Dendritic cell treated with granulocyte-macrophage colony-stimulating factor and Interleukin-4, amounts not matched to agents 40 ng/mL and 50 ng/mL, for 4 days (primary cell): ENCODE measurements at regions not wholly inside any gene's neighbourhood (a gene's known extent, or its start where the extent isn't known, plus 50 kb on each side); places are given as distances from the start of the nearest gene placed in this dataset.

Source experiments
- H3K27ac Mint-ChIP-seq: one replicate; pipeline ENCODE4 v1.8.0; 2022; ENCODE audit warnings: mild to moderate bottlenecking, mixed read lengths
- H3K27me3 Mint-ChIP-seq: one replicate; pipeline ENCODE4 v1.8.0; 2022; ENCODE audit warnings: mild to moderate bottlenecking, mixed read lengths
- H3K36me3 Mint-ChIP-seq: one replicate; pipeline ENCODE4 v1.8.0; 2022; ENCODE audit warnings: low read depth, mixed read lengths
- H3K4me1 Mint-ChIP-seq: one replicate; pipeline ENCODE4 v1.8.0; 2022; ENCODE audit warnings: low read depth, mixed read lengths
- H3K4me3 Mint-ChIP-seq: one replicate; pipeline ENCODE4 v1.8.0; 2022; ENCODE audit warnings: mild to moderate bottlenecking, moderate library complexity, mixed read lengths
- H3K9me3 Mint-ChIP-seq: one replicate; pipeline ENCODE4 v1.8.0; 2022; ENCODE audit warnings: mixed read lengths
- intact Hi-C: fragments of 100-400 bp; cut with micrococcal nuclease; formaldehyde crosslinking; loops from one replicate; pipeline ENCODE4 v1.15.0; 2022

DNA sequence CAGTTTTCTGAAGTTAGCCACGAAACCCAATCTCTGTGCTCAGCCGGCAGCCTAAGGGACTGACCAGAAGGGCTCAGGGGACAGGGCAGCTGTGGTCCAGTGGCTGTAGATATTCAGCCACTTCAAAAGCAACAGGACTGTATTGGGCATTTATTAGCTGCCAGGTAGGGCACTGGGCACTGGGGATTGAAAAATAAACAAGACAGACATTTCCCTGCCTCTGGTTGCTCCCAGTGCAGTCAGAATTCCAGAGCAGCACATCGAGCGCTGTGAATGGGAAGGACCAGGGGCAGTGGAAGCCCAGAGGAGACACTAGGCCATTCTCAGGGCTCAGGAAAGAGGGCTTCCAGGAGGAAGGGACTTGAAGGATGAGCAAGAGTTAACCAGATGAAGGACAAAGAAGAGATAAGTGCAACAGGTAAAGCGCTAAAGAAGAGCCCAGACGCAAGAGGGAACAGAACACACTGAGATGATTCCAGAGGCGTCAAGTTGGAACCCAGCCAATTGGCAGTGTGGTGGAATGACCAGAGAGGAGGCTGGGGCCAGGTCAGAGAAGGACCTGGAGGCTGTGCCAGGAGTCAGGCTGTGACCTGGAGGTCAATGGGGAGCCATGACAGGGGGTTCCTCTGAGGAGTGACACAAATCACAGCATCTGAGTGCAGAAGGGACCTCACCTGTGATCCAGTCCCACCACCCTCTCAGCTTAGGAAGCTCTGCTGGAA lies 122.5 kb upstream of the ZNF618 start:
- Mint-ChIP-seq H3K27me3 (no peaks in the 10 kb centered on the region), H3K4me3 (no peak overlapping the region), H3K27ac (no peak overlapping the region), H3K4me1 (peaks cover 6% of the 10 kb centered on the region), H3K9me3 (peaks cover 8% of the 10 kb centered on the region), H3K36me3 (no peaks in the 10 kb centered on the region)
- intact Hi-C loops: no loop called here

- intact Hi-C loops: no loop called here
- H3K27ac Mint-ChIP-seq: no peak overlapping the region
- no peaks in the 10 kb centered on the region for H3K27me3 Mint-ChIP-seq
- H3K4me3 Mint-ChIP-seq: no peak overlapping the region
- H3K36me3 Mint-ChIP-seq: no peaks in the 10 kb centered on the region
- H3K9me3 Mint-ChIP-seq: peaks cover 11% of the 10 kb centered on the region
- peaks cover 6% of the 10 kb centered on the region for H3K4me1 Mint-ChIP-seq
These were observed 121.4 kb upstream of the ZNF618 start for GRCh38 chr9:113754739-113755138.

DNA sequence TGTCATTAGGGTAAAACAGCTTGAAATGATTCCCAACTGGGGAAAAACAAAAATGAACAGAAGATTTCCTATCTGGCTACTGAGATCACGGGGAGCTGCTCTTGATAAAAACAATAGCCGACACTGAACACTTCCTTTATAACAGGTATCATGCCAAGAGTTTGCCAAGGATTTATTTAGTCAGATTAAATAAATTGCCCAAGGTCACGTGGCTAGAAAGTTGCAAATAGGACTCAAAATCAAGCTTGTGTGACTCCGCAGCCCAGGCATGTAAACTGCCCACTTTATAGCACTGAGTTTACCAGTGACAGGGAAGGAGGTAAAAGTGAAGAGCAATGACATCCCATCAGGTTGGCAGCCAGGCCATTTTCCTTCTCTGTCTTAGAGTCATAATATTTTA lies 120.7 kb upstream of the ZNF618 start:
- Mint-ChIP-seq H3K27me3 (no peaks in the 10 kb centered on the region), H3K36me3 (no peaks in the 10 kb centered on the region), H3K27ac (no peak overlapping the region), H3K9me3 (peaks cover 13% of the 10 kb centered on the region), H3K4me1 (peaks cover 6% of the 10 kb centered on the region), H3K4me3 (no peak overlapping the region)
- intact Hi-C loops: no loop called here

DNA sequence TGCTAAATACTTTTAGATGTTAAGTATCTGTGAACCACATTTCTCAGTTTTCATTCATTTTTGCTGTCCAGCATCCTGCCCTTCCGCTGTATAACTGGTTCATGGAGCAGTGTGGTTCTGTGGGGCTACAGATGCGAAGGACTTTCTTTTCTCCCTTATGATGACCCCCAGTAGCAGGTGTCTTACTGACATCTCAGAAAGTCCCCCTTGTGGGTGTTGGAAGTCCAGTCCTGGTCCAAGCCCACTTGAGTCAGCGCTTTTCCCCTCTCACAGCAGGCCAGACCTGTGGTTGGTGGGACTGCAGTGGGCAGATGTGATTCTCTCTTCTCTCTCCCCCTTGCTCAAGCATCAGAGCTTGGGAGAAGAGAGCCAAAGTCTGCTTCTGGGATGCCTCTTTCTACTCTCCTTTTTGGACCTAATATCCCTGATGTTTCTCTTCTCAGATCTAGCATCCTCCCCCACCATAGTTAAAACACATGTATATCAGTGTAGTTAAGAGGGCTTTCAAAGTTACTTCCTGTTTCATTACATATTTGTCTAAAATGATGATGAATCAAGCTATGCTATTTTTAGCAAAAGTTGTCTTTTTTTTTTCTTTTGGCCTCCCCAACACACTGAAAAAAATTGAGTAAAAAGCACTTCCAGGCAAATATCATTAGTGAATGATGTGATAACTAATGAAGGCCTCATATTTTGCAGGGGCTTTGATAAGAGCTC lies 119.5 kb upstream of the ZNF618 start:
- Mint-ChIP-seq H3K4me1 (peaks cover 6% of the 10 kb centered on the region), H3K27me3 (no peaks in the 10 kb centered on the region)

DNA sequence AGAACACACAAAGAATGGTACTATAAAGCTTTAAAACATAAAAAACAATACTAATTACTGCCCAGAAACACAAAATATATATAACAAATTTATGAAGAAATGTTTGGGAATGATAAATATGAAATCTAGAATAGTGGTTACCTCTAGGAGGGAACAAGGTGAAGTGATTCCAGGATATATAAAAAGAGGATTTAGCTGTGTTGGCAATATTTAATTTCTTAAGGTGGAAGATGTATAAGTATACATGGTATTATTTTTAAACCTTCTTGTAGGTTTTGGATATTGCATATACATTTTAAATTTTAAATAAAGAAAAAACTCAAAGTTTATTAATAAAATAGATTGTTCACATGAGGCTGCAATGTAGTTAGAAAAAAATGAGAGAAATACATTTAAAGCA lies 112.7 kb upstream of the ZNF618 start:
- Mint-ChIP-seq H3K4me1 (no peaks in the 10 kb centered on the region), H3K27ac (no peak overlapping the region), H3K9me3 (peaks cover 25% of the 10 kb centered on the region), H3K4me3 (no peak overlapping the region), H3K27me3 (peaks cover 7% of the 10 kb centered on the region), H3K36me3 (no peaks in the 10 kb centered on the region)
- intact Hi-C loops: no loop called here

More for the DNA sequence above, 119.5 kb upstream of the ZNF618 start:
- H3K4me3 Mint-ChIP-seq: no peak overlapping the region
- H3K9me3 Mint-ChIP-seq: peaks cover 13% of the 10 kb centered on the region
- H3K36me3 Mint-ChIP-seq: no peaks in the 10 kb centered on the region
- intact Hi-C loops: no loop called here
- H3K27ac Mint-ChIP-seq: no peak overlapping the region

GRCh38 chr9:113764572-113764971 lies 111.5 kb upstream of the ZNF618 start:
- Mint-ChIP-seq H3K36me3 (no peaks in the 10 kb centered on the region), H3K4me3 (no peak overlapping the region)

DNA sequence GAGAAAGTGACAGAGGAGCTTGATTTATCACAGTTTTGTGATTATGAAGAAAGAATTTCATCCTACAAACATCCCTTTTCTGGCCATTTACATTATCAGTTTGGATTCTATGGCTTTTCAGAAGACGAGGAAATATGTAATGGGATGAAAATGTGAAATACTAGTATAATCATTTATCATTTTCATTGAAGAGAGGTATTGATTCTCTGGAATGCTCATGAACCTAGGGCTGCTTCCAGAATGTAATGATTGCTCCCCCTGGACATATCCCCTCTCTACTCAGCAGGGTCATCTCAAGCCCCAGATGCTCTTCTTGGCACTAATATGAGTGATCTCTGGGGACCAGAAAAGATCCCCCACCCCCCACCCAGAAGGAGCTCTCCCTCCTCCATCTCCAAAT lies 106.7 kb upstream of the ZNF618 start:
- intact Hi-C loops: no loop called here
- Mint-ChIP-seq H3K36me3 (no peaks in the 10 kb centered on the region), H3K27me3 (peaks cover 7% of the 10 kb centered on the region), H3K9me3 (peaks cover 12% of the 10 kb centered on the region), H3K27ac (no peak overlapping the region), H3K4me1 (peaks cover 6% of the 10 kb centered on the region), H3K4me3 (no peak overlapping the region)

More at GRCh38 chr9:113764572-113764971, 111.5 kb upstream of the ZNF618 start:
- intact Hi-C loops: no loop called here
- Mint-ChIP-seq H3K4me1 (no peaks in the 10 kb centered on the region), H3K27ac (no peak overlapping the region), H3K9me3 (peaks cover 16% of the 10 kb centered on the region), H3K27me3 (peaks cover 7% of the 10 kb centered on the region)

- H3K36me3 Mint-ChIP-seq: no peaks in the 10 kb centered on the region
- H3K27ac Mint-ChIP-seq: no peak overlapping the region
- H3K4me3 Mint-ChIP-seq: no peak overlapping the region
- intact Hi-C loops: no loop called here
- peaks cover 19% of the 10 kb centered on the region for H3K9me3 Mint-ChIP-seq
- H3K4me1 Mint-ChIP-seq: peaks cover 6% of the 10 kb centered on the region
- peaks cover 3% of the 10 kb centered on the region for H3K27me3 Mint-ChIP-seq
These were observed 105.7 kb upstream of the ZNF618 start for GRCh38 chr9:113770396-113770795.

DNA sequence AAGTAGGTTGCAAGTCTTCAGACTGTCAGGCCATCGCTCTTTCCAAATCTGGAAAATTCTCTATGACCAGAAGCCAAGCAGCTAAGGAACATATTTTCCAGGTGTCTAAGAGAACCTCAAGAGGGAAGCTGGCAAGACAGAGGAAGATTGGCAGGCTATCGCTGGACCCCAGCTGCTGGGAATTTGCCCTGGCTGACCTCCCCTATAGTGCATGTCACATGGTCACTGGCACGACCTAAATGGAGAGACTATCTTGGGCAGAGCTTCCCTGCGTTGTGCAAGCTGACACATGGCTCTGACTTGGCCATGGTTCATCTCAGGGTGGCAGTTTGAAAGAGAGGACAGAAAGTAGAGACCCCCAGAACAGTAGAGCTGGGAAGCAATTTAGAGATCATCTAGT lies 104.9 kb upstream of the ZNF618 start:
- intact Hi-C loops: no loop called here
- no peak overlapping the region for H3K27ac Mint-ChIP-seq
- H3K27me3 Mint-ChIP-seq: peaks cover 3% of the 10 kb centered on the region
- peaks cover 17% of the 10 kb centered on the region for H3K9me3 Mint-ChIP-seq
- no peak overlapping the region for H3K4me3 Mint-ChIP-seq
- no peaks in the 10 kb centered on the region for H3K36me3 Mint-ChIP-seq
- H3K4me1 Mint-ChIP-seq: peaks cover 6% of the 10 kb centered on the region

DNA sequence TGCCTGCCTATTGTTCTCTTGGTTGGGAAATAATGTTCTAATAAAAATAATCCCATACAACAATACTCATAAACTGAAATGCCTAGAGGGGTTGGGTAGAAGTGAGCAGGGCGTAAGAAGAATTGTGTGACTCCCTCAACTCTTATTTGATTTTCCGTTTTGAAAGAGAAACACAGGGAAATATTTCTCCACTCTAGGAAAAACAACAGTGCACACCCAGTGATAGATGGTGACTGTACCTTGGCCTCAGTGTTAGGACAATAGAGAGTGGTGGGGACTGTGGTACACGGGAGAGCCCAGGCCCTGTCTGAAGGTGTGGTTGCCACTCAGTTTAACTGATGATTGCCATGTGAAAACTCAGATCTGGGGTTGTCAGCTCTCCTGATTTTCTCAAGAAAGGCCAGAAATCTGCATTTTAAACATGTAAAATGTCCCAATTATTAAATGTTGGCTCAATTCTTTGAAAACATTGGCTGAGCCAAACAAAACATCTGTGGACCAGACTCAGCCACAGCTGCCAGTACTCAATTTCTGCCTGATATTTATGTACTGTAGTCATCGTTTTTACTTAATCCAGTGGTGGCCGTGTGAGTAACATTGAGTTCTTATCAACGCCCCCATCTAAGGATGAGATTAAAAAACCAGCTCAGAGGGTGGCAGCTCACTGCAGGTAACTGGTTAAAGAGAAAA lies 103.8 kb upstream of the ZNF618 start:
- H3K4me3 Mint-ChIP-seq: no peak overlapping the region
- peaks cover 6% of the 10 kb centered on the region for H3K4me1 Mint-ChIP-seq
- no peaks in the 10 kb centered on the region for H3K36me3 Mint-ChIP-seq
- H3K9me3 Mint-ChIP-seq: peaks cover 7% of the 10 kb centered on the region
- intact Hi-C loops: no loop called here
- H3K27me3 Mint-ChIP-seq: peaks cover 2% of the 10 kb centered on the region
- no peak overlapping the region for H3K27ac Mint-ChIP-seq

GRCh38 chr9:113774963-113775362 lies 101.1 kb upstream of the ZNF618 start:
- intact Hi-C loops: no loop called here
- no peaks in the 10 kb centered on the region for H3K27me3 Mint-ChIP-seq
- H3K36me3 Mint-ChIP-seq: no peaks in the 10 kb centered on the region
- peaks cover 6% of the 10 kb centered on the region for H3K4me1 Mint-ChIP-seq
- H3K9me3 Mint-ChIP-seq: peaks cover 7% of the 10 kb centered on the region
- no peak overlapping the region for H3K27ac Mint-ChIP-seq
- no peak overlapping the region for H3K4me3 Mint-ChIP-seq

GRCh38 chr9:113775749-113776148 lies 100.4 kb upstream of the ZNF618 start:
- H3K27me3 Mint-ChIP-seq: no peaks in the 10 kb centered on the region
- H3K4me1 Mint-ChIP-seq: peaks cover 6% of the 10 kb centered on the region
- H3K4me3 Mint-ChIP-seq: no peak overlapping the region
- H3K9me3 Mint-ChIP-seq: peaks cover 7% of the 10 kb centered on the region
- intact Hi-C loops: no loop called here
- no peak overlapping the region for H3K27ac Mint-ChIP-seq
- no peaks in the 10 kb centered on the region for H3K36me3 Mint-ChIP-seq

DNA sequence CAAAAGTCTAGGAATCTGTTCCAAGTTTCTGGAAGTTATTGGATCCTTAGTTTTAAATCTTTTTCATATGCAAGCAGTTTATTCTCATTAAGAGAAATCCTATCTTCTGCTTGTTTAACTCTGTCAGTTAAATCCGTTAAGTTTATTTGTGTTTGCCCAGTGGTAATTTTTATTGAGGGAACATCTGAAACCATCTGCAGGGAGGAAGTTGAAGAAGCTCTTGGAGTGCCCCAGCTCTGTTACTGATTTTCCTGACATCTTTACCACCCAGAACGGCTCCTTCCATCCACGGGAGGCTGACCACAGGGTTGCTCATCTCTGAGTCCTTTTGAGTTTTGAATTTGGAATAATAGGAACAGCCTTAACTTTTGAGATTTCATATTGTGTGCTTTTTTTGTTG lies 99.9 kb upstream of the ZNF618 start:
- no peaks in the 10 kb centered on the region for H3K27me3 Mint-ChIP-seq
- H3K4me1 Mint-ChIP-seq: peaks cover 6% of the 10 kb centered on the region
- intact Hi-C loops: no loop called here
- H3K9me3 Mint-ChIP-seq: peaks cover 7% of the 10 kb centered on the region
- no peaks in the 10 kb centered on the region for H3K36me3 Mint-ChIP-seq
- H3K27ac Mint-ChIP-seq: no peak overlapping the region
- no peak overlapping the region for H3K4me3 Mint-ChIP-seq

DNA sequence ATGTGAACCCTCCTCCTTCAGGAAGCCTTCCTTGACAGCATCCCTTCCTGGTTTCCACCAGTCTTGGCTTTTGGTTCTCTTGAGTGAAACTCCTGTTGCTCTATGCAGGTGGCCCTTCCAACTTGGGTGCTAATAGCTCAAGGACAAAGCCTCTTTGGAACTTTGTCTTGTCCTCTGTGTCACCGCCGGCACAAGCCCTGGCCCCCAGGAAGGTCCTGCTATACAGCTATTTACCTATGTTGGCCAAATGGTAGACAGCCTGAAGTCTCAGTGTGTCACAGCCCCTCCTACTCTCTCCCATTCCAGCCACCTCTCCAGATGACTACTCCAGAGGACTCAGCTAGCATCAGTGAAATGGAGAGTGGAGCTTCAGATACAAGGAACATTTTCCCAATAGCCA lies 94.7 kb upstream of the ZNF618 start:
- Mint-ChIP-seq H3K9me3 (no peaks in the 10 kb centered on the region), H3K4me1 (peaks cover 15% of the 10 kb centered on the region), H3K4me3 (no peak overlapping the region), H3K27ac (no peak overlapping the region), H3K27me3 (peaks cover 1% of the 10 kb centered on the region), H3K36me3 (no peaks in the 10 kb centered on the region)
- intact Hi-C loops: no loop called here
